ENCODE measurements at regions not wholly inside any gene's neighbourhood (a gene's known extent, or its start where the extent isn't known, plus 50 kb on each side); places are given as distances from the start of the nearest gene placed in this dataset.

DNA sequence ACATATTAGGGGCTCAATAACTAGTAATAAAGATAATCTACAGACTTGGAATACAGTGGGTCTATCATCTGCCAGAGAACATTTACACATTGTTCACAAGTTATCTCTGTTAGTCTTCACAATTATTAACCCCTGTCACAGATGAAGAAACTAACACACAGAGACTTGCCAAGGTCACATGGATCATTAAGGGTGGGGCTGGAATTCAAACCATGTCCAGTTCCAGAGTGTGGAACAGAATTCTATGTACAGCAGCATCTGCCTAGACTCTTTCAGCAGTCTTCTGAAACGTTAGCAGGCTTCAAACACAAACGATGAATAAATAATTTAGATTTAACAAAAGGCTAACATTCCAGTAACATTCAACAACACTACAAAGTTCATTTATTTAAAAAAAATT is 673.9 kb upstream of the NR2F2 start:
- TF ChIP-seq TAF1 (IDR thresholded peaks at IDR 0.05; ENCODE audit: borderline replicate concordance, insufficient read depth, low read length), result no peak
- TF ChIP-seq POLR2AphosphoS5 (IDR thresholded peaks at IDR 0.05; ENCODE audit: low read depth, low read length), result no peak
- TF ChIP-seq FOXP2 (optimal IDR thresholded peaks at IDR 0.05; ENCODE audit: borderline replicate concordance, extremely low read depth, extremely low read length, insufficient read depth), result no peak
- TF ChIP-seq, protein P1, sequence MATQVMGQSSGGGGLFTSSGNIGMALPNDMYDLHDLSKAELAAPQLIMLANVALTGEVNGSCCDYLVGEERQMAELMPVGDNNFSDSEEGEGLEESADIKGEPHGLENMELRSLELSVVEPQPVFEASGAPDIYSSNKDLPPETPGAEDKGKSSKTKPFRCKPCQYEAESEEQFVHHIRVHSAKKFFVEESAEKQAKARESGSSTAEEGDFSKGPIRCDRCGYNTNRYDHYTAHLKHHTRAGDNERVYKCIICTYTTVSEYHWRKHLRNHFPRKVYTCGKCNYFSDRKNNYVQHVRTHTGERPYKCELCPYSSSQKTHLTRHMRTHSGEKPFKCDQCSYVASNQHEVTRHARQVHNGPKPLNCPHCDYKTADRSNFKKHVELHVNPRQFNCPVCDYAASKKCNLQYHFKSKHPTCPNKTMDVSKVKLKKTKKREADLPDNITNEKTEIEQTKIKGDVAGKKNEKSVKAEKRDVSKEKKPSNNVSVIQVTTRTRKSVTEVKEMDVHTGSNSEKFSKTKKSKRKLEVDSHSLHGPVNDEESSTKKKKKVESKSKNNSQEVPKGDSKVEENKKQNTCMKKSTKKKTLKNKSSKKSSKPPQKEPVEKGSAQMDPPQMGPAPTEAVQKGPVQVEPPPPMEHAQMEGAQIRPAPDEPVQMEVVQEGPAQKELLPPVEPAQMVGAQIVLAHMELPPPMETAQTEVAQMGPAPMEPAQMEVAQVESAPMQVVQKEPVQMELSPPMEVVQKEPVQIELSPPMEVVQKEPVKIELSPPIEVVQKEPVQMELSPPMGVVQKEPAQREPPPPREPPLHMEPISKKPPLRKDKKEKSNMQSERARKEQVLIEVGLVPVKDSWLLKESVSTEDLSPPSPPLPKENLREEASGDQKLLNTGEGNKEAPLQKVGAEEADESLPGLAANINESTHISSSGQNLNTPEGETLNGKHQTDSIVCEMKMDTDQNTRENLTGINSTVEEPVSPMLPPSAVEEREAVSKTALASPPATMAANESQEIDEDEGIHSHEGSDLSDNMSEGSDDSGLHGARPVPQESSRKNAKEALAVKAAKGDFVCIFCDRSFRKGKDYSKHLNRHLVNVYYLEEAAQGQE (IDR thresholded peaks at IDR 0.05; ENCODE audit: insufficient read depth in 1 of 2, low read depth in 2 of 2, low read length in 2 of 2), result no peak
- no peak for TF ChIP-seq SIN3A (IDR thresholded peaks at IDR 0.05; ENCODE audit: borderline replicate concordance, insufficient read depth, low read length)

DNA sequence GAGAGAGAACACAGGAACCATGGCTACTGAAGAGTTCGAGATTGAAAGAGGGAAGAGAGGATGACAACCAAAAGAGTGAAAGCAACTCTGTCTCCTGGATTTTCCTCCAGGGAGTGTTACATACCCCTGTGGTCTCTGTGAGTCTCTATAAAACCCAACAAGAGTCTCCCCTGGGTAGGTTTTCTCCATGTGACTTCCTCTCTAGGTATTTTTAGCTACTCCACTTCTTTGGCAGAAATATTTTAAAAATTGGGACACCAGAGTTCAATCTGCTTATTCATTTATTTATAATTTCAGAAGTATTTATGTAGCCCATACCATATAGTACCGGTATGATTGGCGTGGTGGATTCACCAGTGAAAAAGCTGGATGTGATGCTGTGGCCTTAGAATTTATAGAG is 671.7 kb upstream of the NR2F2 start:
- TF ChIP-seq POLR2AphosphoS5 (IDR thresholded peaks at IDR 0.05; ENCODE audit: low read depth, low read length), result no peak
- TF ChIP-seq SIN3A (IDR thresholded peaks at IDR 0.05; ENCODE audit: borderline replicate concordance, insufficient read depth, low read length), result no peak
- TF ChIP-seq, protein P1 (IDR thresholded peaks at IDR 0.05; ENCODE audit: insufficient read depth in 1 of 2, low read depth in 2 of 2, low read length in 2 of 2), result no peak
- TF ChIP-seq TAF1 (IDR thresholded peaks at IDR 0.05; ENCODE audit: borderline replicate concordance, insufficient read depth, low read length), result no peak
- no peak for TF ChIP-seq FOXP2 (optimal IDR thresholded peaks at IDR 0.05; ENCODE audit: borderline replicate concordance, extremely low read depth, extremely low read length, insufficient read depth)

DNA sequence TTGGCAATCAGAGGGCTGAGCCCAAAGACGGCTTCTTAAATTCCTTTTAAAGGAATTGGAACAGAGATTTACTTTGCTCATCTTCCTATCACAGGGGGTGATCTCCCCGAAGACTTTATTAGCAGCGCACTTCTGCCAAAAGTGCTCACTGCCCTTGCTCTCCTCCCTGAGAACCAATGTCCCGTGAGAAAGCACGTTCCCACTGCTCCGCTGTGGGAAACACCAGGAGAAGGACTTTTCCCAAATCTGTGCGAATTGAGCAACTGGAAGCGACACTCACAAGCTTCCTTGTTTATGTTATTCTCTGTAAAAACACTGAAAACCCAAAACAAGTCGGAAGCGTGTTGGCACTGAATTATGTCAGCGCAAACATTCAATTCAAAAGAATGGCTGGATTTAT is 670.8 kb upstream of the NR2F2 start:
- no peak for TF ChIP-seq TAF1 (IDR thresholded peaks at IDR 0.05; ENCODE audit: borderline replicate concordance, insufficient read depth, low read length)
- TF ChIP-seq SIN3A (IDR thresholded peaks at IDR 0.05; ENCODE audit: borderline replicate concordance, insufficient read depth, low read length), result no peak
- TF ChIP-seq FOXP2 (optimal IDR thresholded peaks at IDR 0.05; ENCODE audit: borderline replicate concordance, extremely low read depth, extremely low read length, insufficient read depth), result no peak
- no peak for TF ChIP-seq POLR2AphosphoS5 (IDR thresholded peaks at IDR 0.05; ENCODE audit: low read depth, low read length)
- TF ChIP-seq, protein P1 (IDR thresholded peaks at IDR 0.05; ENCODE audit: insufficient read depth in 1 of 2, low read depth in 2 of 2, low read length in 2 of 2), result no peak

DNA sequence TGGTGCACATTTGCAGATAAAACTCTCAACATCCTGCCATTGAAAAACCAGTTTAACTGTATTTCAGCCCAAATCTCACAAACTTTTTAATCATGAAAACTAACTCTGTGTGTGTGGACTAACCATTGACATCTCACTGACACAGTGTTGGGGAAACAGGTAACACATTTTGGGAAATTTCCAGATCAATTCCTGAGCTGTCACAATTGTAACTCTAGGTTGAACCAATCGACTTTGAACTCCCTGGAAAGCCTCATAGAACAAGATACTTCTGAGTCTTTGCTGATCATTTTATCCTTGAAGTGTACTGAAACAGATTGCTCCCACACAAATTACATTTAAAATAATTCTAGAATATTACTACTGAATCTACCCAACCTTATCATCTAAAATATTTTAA is 667.9 kb upstream of the NR2F2 start:
- TF ChIP-seq, protein P1 (IDR thresholded peaks at IDR 0.05; ENCODE audit: insufficient read depth in 1 of 2, low read depth in 2 of 2, low read length in 2 of 2), result no peak
- TF ChIP-seq POLR2AphosphoS5 (IDR thresholded peaks at IDR 0.05; ENCODE audit: low read depth, low read length), result no peak
- no peak for TF ChIP-seq TAF1 (IDR thresholded peaks at IDR 0.05; ENCODE audit: borderline replicate concordance, insufficient read depth, low read length)
- TF ChIP-seq SIN3A (IDR thresholded peaks at IDR 0.05; ENCODE audit: borderline replicate concordance, insufficient read depth, low read length), result no peak
- no peak for TF ChIP-seq FOXP2 (optimal IDR thresholded peaks at IDR 0.05; ENCODE audit: borderline replicate concordance, extremely low read depth, extremely low read length, insufficient read depth)

Data from PFSK-1 (cell line).